ENCODE measurements at regions not wholly inside any gene's neighbourhood (a gene's known extent, or its start where the extent isn't known, plus 50 kb on each side); places are given as distances from the start of the nearest gene placed in this dataset.
"Not testable (repeated sequence)": the region's sequence is repeated elsewhere in the genome, so short reads cannot be mapped to it uniquely, and the experiment has no call there.

- DNase-seq: not testable (repeated sequence)
These were observed 351.5 kb upstream of the NPAP1 start for GRCh38 chr15:24324096-24324495.

- DNase-seq: not testable (repeated sequence)
These were observed 349.1 kb upstream of the NPAP1 start for GRCh38 chr15:24326513-24326912.

DNA sequence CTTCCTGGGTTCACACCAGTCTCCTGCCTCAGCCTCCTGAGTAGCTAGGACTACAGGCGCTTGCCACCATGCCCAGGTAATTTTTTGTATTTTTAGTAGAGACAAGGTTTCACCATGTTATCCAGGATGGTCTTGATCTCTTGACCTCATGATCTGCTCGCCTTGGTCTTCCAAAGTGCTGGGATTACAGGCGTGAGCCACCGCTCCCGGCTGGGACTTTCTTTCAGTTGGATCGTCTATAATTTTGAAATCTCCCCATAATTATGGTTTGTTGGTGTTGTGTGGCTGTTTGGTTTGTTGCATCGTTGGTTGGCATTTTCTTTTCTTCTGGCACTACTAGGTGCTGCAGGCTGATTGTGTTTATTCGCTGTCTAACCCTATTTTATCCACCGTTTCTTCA lies 343.6 kb upstream of the NPAP1 start:
- not testable (repeated sequence) for DNase-seq

DNA sequence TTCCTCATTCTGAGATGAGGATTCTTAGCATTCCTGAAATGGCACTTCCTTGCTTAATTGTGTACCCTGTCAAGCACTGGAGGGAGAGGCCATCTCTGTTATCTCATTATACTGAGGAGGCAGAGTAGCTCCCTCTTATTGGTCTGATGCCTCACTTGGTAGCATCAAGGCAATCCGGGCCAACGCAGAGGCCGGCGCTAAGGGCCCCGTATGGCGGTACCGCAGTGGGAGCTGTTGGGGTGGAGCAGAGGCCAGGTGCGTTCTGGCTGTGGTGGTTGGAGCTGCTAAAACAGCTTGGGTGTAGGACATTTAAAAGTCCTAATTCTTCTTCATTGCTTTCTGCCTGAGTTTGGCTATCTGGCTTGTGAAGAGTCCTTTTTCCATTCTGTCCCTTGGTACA lies 333.7 kb upstream of the NPAP1 start:
- not testable (repeated sequence) for DNase-seq

- not testable (repeated sequence) for DNase-seq
These were observed 322.8 kb upstream of the NPAP1 start for GRCh38 chr15:24352777-24353176.

GRCh38 chr15:24381103-24381502 lies 294.5 kb upstream of the NPAP1 start:
- DNase-seq: not testable (repeated sequence)

DNA sequence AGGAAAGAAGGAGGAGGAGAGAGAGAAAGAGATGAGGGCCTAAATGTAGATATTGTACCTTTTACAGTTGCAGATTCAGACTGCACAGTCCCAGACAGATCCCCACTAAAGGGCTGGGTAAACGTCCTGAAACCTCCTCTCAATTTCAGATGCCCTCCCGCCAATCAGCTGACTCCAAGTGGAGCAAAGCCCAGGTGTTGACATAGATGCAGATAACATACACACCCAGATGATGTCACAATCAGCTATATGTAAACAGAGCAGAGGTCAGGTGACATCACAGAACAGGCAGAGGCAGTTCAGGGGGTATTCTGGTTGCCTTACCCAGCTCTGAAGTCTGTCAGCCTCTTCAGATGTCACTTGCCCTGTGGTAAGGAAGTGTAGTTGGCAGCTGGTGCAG lies 290.3 kb upstream of the NPAP1 start:
- DNase-seq: not testable (repeated sequence)

DNA sequence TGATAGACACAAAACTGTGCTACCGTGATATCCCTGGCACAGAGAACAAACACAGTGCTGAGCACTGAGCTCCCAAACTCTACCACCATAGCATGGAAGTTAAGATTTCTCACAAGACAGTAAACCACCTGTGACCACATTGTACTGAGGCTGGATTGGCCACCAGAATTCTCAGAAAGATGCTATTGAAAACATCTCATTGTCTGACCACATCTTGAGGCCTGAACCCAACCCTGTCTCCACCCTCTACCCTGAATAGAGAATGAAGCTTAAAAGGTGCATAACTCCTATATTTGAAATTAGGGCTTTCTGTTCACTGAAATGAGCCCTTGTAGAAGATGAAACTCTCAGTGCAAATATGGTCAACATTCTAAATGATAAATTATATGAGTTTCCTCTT lies 281.3 kb upstream of the NPAP1 start:
- no peak for DNase-seq

DNA sequence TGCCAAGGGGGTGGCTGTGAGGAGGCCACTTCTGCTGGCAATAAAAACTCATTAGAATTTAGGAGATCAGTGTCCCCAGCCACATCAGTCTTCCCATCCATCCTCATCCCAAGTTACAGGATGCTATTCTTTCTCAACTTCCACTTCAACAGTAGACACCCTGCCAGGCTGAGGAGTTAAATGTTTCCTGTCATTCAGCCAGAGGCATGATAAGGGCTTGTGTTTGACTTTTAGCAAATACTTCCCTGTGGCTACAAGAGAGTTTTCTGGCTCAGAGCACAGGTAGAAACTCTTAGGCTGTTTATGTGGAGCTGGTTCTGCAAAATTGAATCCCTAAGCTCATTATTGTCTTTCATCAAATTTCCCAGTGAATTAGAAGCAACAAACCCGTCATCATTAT lies 262.9 kb upstream of the NPAP1 start:
- not testable (repeated sequence) for DNase-seq

- not testable (repeated sequence) for DNase-seq
These were observed 249.1 kb upstream of the NPAP1 start for GRCh38 chr15:24426286-24427054.

- DNase-seq: not testable (repeated sequence)
These were observed 248.5 kb upstream of the NPAP1 start for GRCh38 chr15:24427055-24427400.

DNA sequence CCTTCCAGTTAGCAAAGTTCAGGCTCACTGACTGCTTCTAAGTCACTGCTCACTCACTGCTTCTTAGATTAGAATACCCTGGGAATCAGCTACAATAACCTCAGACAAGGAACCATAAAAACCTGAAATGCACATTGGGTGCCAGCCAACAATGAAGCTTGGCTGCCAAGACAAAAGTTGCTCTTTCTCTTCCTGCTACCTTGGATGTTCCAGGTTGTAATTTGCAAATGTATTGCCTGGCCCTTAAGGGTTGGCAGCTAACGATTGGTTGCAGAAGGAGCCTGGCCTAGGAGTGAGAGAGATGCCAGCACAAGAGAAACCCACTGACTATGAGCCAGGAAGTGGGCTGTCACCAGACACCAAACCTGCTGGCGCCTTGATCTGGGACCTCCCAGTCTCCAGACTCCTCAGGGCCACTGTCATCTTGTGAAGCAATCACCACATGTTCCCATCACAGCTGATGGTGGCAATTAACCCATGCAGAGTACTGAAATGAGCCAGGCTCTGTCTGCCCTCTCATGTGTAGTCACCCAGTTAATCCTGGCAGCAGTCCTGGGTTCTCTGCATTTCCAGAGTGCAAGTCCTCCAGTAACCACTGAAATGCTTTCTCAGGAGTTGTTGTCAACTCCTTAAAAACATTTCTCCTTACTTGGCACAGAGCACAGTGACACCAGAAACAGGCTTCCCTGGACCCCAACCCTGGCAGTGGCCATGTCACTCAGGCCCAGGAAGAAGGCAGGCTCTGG lies 240.3 kb upstream of the NPAP1 start:
- DNase-seq: not testable (repeated sequence)

DNA sequence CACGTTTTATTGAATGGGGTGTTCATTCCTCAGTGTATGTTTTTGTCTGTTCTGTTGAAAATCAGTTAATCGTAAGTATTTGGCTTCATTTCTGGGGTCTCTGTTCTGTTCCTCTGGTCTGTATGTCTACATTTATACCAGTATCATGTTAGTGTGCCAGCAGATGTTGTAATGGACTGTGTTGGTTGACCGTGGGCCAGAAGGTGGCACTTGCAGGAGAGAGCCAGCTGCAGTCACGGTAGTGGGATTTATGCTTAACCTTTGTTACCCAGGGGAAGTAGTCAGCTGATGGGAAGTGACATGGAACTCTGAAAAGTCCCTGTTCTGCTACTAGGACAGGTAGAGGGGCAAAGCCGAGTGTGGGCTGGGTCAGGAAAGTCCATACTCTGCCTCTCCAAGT lies 238.3 kb upstream of the NPAP1 start:
- DNase-seq: not testable (repeated sequence)

DNA sequence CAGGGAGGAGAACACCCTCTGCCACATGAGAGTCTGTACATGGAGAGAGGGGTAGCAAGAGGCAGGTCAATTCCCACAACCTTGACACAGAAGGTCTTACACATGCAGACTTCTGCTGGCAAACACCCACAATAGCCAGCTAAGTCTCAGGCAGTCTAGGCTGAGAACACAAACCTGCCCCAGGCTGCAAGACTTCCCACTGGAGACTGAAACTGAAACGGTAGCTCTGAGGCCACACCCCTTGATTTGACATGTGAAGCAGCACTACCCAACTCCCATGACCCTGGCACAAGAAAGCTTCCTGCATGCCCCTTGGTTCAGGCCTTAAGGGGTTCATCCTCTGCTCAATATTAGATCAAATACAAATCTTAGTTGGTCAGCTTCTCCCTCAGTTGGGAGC lies 237.8 kb upstream of the NPAP1 start:
- DNase-seq: not testable (repeated sequence)

GRCh38 chr15:24477107-24478025 lies 198.2 kb upstream of the NPAP1 start:
- DNase-seq: not testable (repeated sequence)

- not testable (repeated sequence) for DNase-seq
These were observed 189.5 kb upstream of the NPAP1 start for GRCh38 chr15:24485885-24486567.

GRCh38 chr15:24488164-24488907 lies 187.2 kb upstream of the NPAP1 start:
- not testable (repeated sequence) for DNase-seq

DNA sequence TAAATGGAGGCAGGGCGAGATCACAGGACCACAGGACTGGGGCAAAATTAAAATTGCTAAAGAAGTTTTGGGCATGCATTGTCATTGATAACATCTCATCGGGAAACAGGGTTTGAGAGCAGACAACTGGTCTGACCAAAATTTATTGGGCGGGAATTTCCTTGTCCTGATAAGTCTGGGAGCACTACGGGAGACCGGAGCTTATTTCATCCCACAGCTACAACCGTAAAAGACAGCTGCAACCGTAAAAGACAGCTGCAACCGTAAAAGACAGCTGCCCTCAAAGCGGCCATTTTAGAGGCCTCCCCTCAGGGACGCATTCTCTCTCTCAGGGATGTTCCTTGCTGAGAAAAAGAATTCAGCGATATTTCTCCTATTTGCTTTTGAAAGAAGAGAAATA lies 170.4 kb upstream of the NPAP1 start:
- DNase-seq: not testable (repeated sequence)

DNA sequence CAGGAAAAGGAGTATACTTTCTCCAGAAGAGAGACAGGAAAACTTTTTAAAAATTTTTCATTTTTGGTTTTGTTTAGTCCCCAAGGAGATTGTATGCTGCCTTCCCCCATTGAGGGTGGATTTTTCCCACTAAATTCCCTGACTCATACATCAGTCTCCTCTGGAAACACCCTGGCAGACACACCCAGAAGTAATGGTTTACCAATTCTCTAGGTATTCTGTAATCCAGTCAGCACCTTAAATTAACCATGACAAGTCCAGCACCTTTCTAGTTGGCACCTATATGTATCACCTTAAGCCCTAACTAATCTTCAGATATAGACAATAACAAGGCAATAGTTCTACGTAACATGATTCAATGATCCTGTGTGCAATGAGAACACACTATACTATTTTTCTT lies 165.9 kb upstream of the NPAP1 start:
- not testable (repeated sequence) for DNase-seq

GRCh38 chr15:24511598-24511997 lies 164.0 kb upstream of the NPAP1 start:
- DNase-seq: not testable (repeated sequence)

GRCh38 chr15:24518772-24519171 lies 156.8 kb upstream of the NPAP1 start:
- DNase-seq: not testable (repeated sequence)

DNA sequence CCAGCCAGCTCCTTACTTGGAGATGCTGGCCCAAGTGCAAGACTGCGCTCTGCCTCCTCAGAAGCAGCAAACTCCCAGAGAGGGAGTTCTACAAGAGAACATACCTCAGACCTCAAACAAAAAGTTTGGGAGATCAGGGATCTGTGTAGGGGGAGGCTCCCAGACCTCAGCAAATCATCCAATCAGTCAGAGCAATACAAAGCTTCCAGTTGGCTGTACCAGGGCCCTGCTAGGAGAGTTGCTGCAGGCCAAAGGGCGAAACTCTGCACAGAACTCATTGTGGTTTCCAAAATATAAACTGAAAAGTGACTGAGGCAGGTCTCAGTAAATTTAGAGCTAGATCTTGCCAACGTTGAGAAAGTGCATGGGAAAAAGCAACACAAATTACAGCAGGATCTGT lies 144.3 kb upstream of the NPAP1 start:
- DNase-seq: not testable (repeated sequence)

All from NCI-H1092 (cell line).